ENCODE measurements at regions not wholly inside any gene's neighbourhood (a gene's known extent, or its start where the extent isn't known, plus 50 kb on each side); places are given as distances from the start of the nearest gene placed in this dataset.
"Not testable (repeated sequence)": the region's sequence is repeated elsewhere in the genome, so short reads cannot be mapped to it uniquely, and the experiment has no call there.

- TF ChIP-seq CTCF (conservative IDR thresholded peaks at IDR 0.05; ENCODE audit: low read length); EZH2phosphoT487 (IDR thresholded peaks at IDR 0.05; ENCODE audit: borderline replicate concordance): not testable (repeated sequence)
Measured at GRCh38 chr15:84536181-84536580, 64.6 kb upstream of the ZSCAN2 start.
